ENCODE measurements at regions not wholly inside any gene's neighbourhood (a gene's known extent, or its start where the extent isn't known, plus 50 kb on each side); places are given as distances from the start of the nearest gene placed in this dataset.

GRCh38 chr20:41902346-41902745, 284.2 kb upstream of the CHD6 start (continued):
- no peak for TF ChIP-seq ZNF687 (IDR thresholded peaks at IDR 0.05)

DNA sequence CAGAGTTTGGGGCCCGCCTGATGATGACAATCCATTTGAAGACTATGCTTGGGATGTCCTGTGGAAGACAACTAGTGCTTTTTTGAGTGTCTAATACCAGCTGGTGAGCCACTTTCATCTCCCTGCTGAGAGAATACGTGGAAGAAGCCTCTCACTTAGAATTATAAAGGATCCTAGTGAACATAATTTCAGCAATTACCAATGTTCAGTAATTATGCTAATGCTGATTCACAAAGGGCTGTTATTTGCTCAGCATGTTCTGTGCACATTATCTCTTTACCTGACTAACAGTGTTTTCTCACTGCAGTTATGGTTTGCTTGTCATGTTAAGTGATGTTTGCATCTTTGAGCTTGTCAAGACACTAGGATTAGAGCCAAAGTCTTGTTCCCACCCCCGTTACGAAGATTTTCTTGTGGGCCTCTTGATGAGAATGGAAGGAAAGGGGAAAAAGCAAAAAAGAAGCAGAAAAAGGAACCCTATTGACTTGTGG, 282.1 kb upstream of the CHD6 start:
- RAD21 ChIA-PET (ENCODE audit: unreplicated experiment): no interaction called here
- intact Hi-C loops (cut with micrococcal nuclease; ENCODE audit: unreplicated experiment): no loop called here
- Histone ChIP-seq H3K9me3 (replicated peaks; ENCODE audit: control insufficient read depth, insufficient read depth, low read length) (no peaks in the 10 kb centered on the region), H3K4me1 (ENCODE audit: control insufficient read depth, insufficient read depth, low read length) (no peaks in the 10 kb centered on the region), H3K4me2 (ENCODE audit: control insufficient read depth, insufficient read depth) (no peak overlapping the region), H3K27me3 (replicated peaks in 1 of 2; ENCODE audit: control insufficient read depth in 2 of 2, insufficient read depth in 2 of 2, low read length in 1 of 2) (no peaks in the 10 kb centered on the region; a peak in 1 of 4 replicates), H3K4me3 (no peak overlapping the region), H3K36me3 (ENCODE audit: control insufficient read depth in 2 of 2, insufficient read depth in 2 of 2, low read length in 1 of 2) (no peaks in the 10 kb centered on the region), H2AFZ (ENCODE audit: control insufficient read depth, low read depth, low read length) (no peak overlapping the region), H3K9ac (ENCODE audit: control insufficient read depth, insufficient read depth, low read length) (no peak overlapping the region), H4K20me1 (ENCODE audit: control insufficient read depth, insufficient read depth) (no peaks in the 10 kb centered on the region), H3K79me2 (ENCODE audit: control insufficient read depth, insufficient read depth, low read length) (no peaks in the 10 kb centered on the region), H3K27ac (ENCODE audit: control insufficient read depth, insufficient read depth) (no peak overlapping the region)
- FAIRE-seq: no peak
- in situ Hi-C loops (cut with MboI): no loop called here
- BruUV-seq (replicated peaks): no TSS peak
- no peak for TF ChIP-seq PML (IDR thresholded peaks at IDR 0.05; ENCODE audit: low read length)
- no peak for TF ChIP-seq ZBTB33 (IDR thresholded peaks at IDR 0.05)
- TF ChIP-seq ZZZ3 (IDR thresholded peaks at IDR 0.05; ENCODE audit: control insufficient read depth, insufficient read length, low read depth): no peak
- no peak for TF ChIP-seq PKNOX1 (IDR thresholded peaks at IDR 0.05)
- TF ChIP-seq ZNF24 (IDR thresholded peaks at IDR 0.05): no peak
- no peak for TF ChIP-seq RUNX3 (IDR thresholded peaks at IDR 0.05; ENCODE audit: low read length)
- 22% methylated on average over 4 of the region's 4 CpGs for WGBS (ENCODE audit: insufficient coverage, insufficient replicate concordance, low lambda C conversion rate, missing lambda C conversion rate)
- POLR2A ChIA-PET: no interaction called here
- no peak for ATAC-seq
- DNase-seq (ENCODE audit: low read depth, low spot score): no peak
- CTCF ChIA-PET: no interaction called here
- SMC1A ChIA-PET (ENCODE audit: uncharacterized antibody, unreplicated experiment): interaction anchor here (1.5 kb wide), 1 partner anchor 10 kb away, joined by 4 read pairs; no protein-coding TSS in a partner anchor
